IMR-90 (cell line): ENCODE measurements at regions not wholly inside any gene's neighbourhood (a gene's known extent, or its start where the extent isn't known, plus 50 kb on each side); places are given as distances from the start of the nearest gene placed in this dataset.

ENCODE experiments used
- ATAC-seq: fragments of 200-7000 bp; cut with Tn5 transposase; 2 replicates; pipeline ENCODE4 v1.9.1; 2020; ENCODE audit warnings: low read depth, mild to moderate bottlenecking, moderate library complexity
- BruUV-seq: library from RNA; stranded (reverse); fragments of 400-500 nt; replicated peaks from 2 replicates; lab custom pipeline; 2021; lab: Mats Ljungman, UMichigan
- CTCF ChIA-PET: fragments of 300-600 bp; formaldehyde crosslinking; extraction: SDS; loops from one replicate; lab custom pipeline; 2021; ENCODE audit warnings: antibody characterized with exemption; lab: Yijun Ruan, JAX
- POLR2A ChIA-PET: fragments of 300-600 bp; sonication (Branson Sonifier 250); formaldehyde crosslinking; loops from one replicate; lab custom pipeline; 2022; ENCODE audit warnings: antibody characterized with exemption; ENCODE audit not compliant: unreplicated experiment; lab: Charles Lee
- DNase-seq: peaks from one replicate; pipeline ENCODE4 v3.0.0; 2013
- H2AFZ ChIP-seq: replicated peaks from 2 replicates; pipeline ENCODE3; 2013; ENCODE audit warnings: low read length, mild to moderate bottlenecking; ENCODE audit not compliant: poor library complexity
- H2AK5ac ChIP-seq: 2 replicates; pipeline ENCODE4 v1.6.1; 2013; ENCODE audit warnings: low read depth, low read length, inconsistent platforms
- H2AK9ac ChIP-seq: replicated peaks from 2 replicates; pipeline ENCODE3; 2013; ENCODE audit warnings: mild to moderate bottlenecking, low read depth, low read length, moderate library complexity; ENCODE audit not compliant: poor library complexity
- H2BK120ac ChIP-seq: 2 replicates; pipeline ENCODE4 v1.6.1; 2013; ENCODE audit warnings: low read depth, low read length, inconsistent platforms
- H2BK15ac ChIP-seq: 3 replicates; pipeline ENCODE4 v1.6.1; 2013; ENCODE audit warnings: low read depth, low read length, inconsistent platforms
- H2BK20ac ChIP-seq: 2 replicates; pipeline ENCODE4 v1.6.1; 2013; ENCODE audit warnings: low read depth, mild to moderate bottlenecking, inconsistent platforms, low read length, moderate library complexity
- H2BK5ac ChIP-seq: 2 replicates; pipeline ENCODE4 v1.6.1; 2013; ENCODE audit warnings: mild to moderate bottlenecking, low read depth, low read length, inconsistent platforms; ENCODE audit not compliant: poor library complexity, severe bottlenecking
- H3K14ac ChIP-seq: replicated peaks from 2 replicates; pipeline ENCODE4 v1.6.1; 2013; ENCODE audit warnings: low read depth, low read length, inconsistent platforms
- H3K18ac ChIP-seq: 2 replicates; pipeline ENCODE4 v1.6.1; 2013; ENCODE audit warnings: low read depth, low read length, control low read depth
- H3K23ac ChIP-seq: 2 replicates; pipeline ENCODE4 v1.6.1; 2013; ENCODE audit warnings: low read depth, low read length, inconsistent platforms
- H3K27ac ChIP-seq: 2 replicates; pipeline ENCODE4 v1.5.1; 2013; ENCODE audit warnings: mild to moderate bottlenecking, control low read depth, low read length; ENCODE audit not compliant: insufficient read depth
- H3K27me3 ChIP-seq: 2 replicates; pipeline ENCODE4 v1.6.1; 2013; ENCODE audit warnings: low read length; ENCODE audit not compliant: control insufficient read depth, insufficient read depth
- H3K36me3 ChIP-seq: 2 replicates; pipeline ENCODE4 v1.6.1; 2013; ENCODE audit warnings: low read length, mixed read lengths; ENCODE audit not compliant: control insufficient read depth, insufficient read depth
- H3K4ac ChIP-seq: 2 replicates; pipeline ENCODE4 v1.6.1; 2013; ENCODE audit warnings: low read depth, low read length, inconsistent platforms
- H3K4me1 ChIP-seq: 2 replicates; pipeline ENCODE4 v1.6.1; 2013; ENCODE audit warnings: low read length, mixed read lengths; ENCODE audit not compliant: control insufficient read depth, insufficient read depth
- H3K4me2 ChIP-seq: 2 replicates; pipeline ENCODE4 v1.6.1; 2013; ENCODE audit warnings: low read depth, mild to moderate bottlenecking, control low read depth, low read length, moderate library complexity
- H3K4me3 ChIP-seq: 2 replicates; pipeline ENCODE4 v1.5.1; 2013; ENCODE audit warnings: low read depth, mild to moderate bottlenecking, control low read depth, low read length, moderate library complexity; ENCODE audit not compliant: insufficient read depth
- H3K56ac ChIP-seq: 2 replicates; pipeline ENCODE4 v1.6.1; 2013; ENCODE audit warnings: low read length, inconsistent platforms; ENCODE audit not compliant: insufficient read depth; ENCODE audit errors: extremely low read depth
- H3K79me1 ChIP-seq, 2 experiments: 2 replicates each; pipeline ENCODE4 v1.6.1; 2013; ENCODE audit warnings: low read length in 2 of 2, inconsistent platforms in 1 of 2, low read depth in 1 of 2
- H3K9ac ChIP-seq: 2 replicates; pipeline ENCODE4 v1.6.1; 2013; ENCODE audit warnings: low read depth, low read length, control low read depth
- H3K9me1 ChIP-seq: 2 replicates; pipeline ENCODE4 v1.6.1; 2013; ENCODE audit warnings: low read length, inconsistent platforms; ENCODE audit not compliant: insufficient read depth
- H3K9me3 ChIP-seq: 2 replicates; pipeline ENCODE4 v1.6.1; 2013; ENCODE audit warnings: low read length; ENCODE audit not compliant: control insufficient read depth, insufficient read depth
- H4K20me1 ChIP-seq: 2 replicates; pipeline ENCODE4 v1.6.1; 2013; ENCODE audit warnings: low read length, inconsistent platforms; ENCODE audit not compliant: insufficient read depth
- H4K5ac ChIP-seq: 2 replicates; pipeline ENCODE4 v1.6.1; 2013; ENCODE audit warnings: mild to moderate bottlenecking, low read depth, low read length, control low read depth
- H4K8ac ChIP-seq, 2 experiments: 2 replicates each; pipeline ENCODE4 v1.6.1; 2013; ENCODE audit warnings: low read depth in 2 of 2, low read length in 2 of 2, control low read depth in 1 of 2, inconsistent platforms in 1 of 2
- H4K91ac ChIP-seq: 2 replicates; pipeline ENCODE4 v1.6.1; 2013; ENCODE audit warnings: low read depth, low read length, inconsistent platforms; ENCODE audit not compliant: insufficient read depth
- BHLHE40 ChIP-seq: fragments of 150-350 bp; IDR thresholded peaks from 2 replicates; pipeline ENCODE4 v1.6.1; 2016; ENCODE audit warnings: mild to moderate bottlenecking, low read depth, low read length
- CEBPB ChIP-seq: IDR thresholded peaks from 2 replicates; pipeline ENCODE4 v1.6.1; 2012; ENCODE audit warnings: low read depth, low read length, improper control_type of control experiment
- CHD1 ChIP-seq: IDR thresholded peaks from 2 replicates; pipeline ENCODE4 v1.6.1; 2012; ENCODE audit warnings: low read depth, low read length, improper control_type of control experiment
- CTCF ChIP-seq: conservative IDR thresholded peaks from 2 replicates; pipeline ENCODE4 v1.5.1; 2012; ENCODE audit warnings: mild to moderate bottlenecking, low read depth, low read length, improper control_type of control experiment
- ELK1 ChIP-seq: fragments of 150-350 bp; IDR thresholded peaks from 2 replicates; pipeline ENCODE4 v1.6.1; 2016; ENCODE audit warnings: low read depth, mild to moderate bottlenecking, low read length, moderate library complexity, borderline replicate concordance
- FOS ChIP-seq: fragments of 150-350 bp; IDR thresholded peaks from 2 replicates; pipeline ENCODE4 v1.6.1; 2016; ENCODE audit warnings: low read depth, low read length
- MAFK ChIP-seq: IDR thresholded peaks from 2 replicates; pipeline ENCODE4 v1.6.1; 2012; ENCODE audit warnings: low read depth, low read length, improper control_type of control experiment
- MAZ ChIP-seq: IDR thresholded peaks from 2 replicates; pipeline ENCODE4 v1.6.1; 2012; ENCODE audit warnings: low read depth, mild to moderate bottlenecking, low read length, improper control_type of control experiment, moderate library complexity, borderline replicate concordance
- MXI1 ChIP-seq: IDR thresholded peaks from 2 replicates; pipeline ENCODE4 v1.6.1; 2012; ENCODE audit warnings: low read depth, mild to moderate bottlenecking, low read length, moderate library complexity, borderline replicate concordance
- NFE2L2 ChIP-seq: fragments of 150-350 bp; IDR thresholded peaks from 2 replicates; pipeline ENCODE4 v1.6.1; 2016; ENCODE audit warnings: low read depth, mild to moderate bottlenecking, low read length
- POLR2A ChIP-seq: IDR thresholded peaks from 2 replicates; pipeline ENCODE4 v1.6.1; 2012; ENCODE audit warnings: mild to moderate bottlenecking, low read depth, low read length
- RAD21 ChIP-seq: IDR thresholded peaks from 2 replicates; pipeline ENCODE4 v1.6.1; 2012; ENCODE audit warnings: low read length, improper control_type of control experiment
- RCOR1 ChIP-seq: IDR thresholded peaks from 2 replicates; pipeline ENCODE4 v1.6.1; 2012; ENCODE audit warnings: mild to moderate bottlenecking, low read length, improper control_type of control experiment; ENCODE audit not compliant: insufficient replicate concordance
- RFX5 ChIP-seq: IDR thresholded peaks from 2 replicates; pipeline ENCODE4 v1.8.0; 2012; ENCODE audit warnings: low read depth, mild to moderate bottlenecking, low read length, moderate library complexity
- SMC3 ChIP-seq: fragments of 150-350 bp; IDR thresholded peaks from 2 replicates; pipeline ENCODE4 v1.6.1; 2016; ENCODE audit warnings: low read depth, mild to moderate bottlenecking, antibody characterized with exemption, low read length, moderate library complexity
- USF2 ChIP-seq: fragments of 150-350 bp; IDR thresholded peaks from 2 replicates; pipeline ENCODE4 v1.6.1; 2017; ENCODE audit warnings: mild to moderate bottlenecking, antibody characterized with exemption, low read length, low read depth
- WGBS, 2 experiments: methylation state at CpG; one replicate each; pipeline versions ENCODE4 v1.1.5 to v1.1.7; 2013; ENCODE audit warnings: missing lambda C conversion rate in 2 of 2; ENCODE audit not compliant: insufficient read length in 1 of 2; ENCODE audit errors: extremely low coverage in 2 of 2; 5-methylcytosine and 5-hydroxymethylcytosine counted together
- dilution Hi-C: fragments of 300-500 bp; cut with HindIII; formaldehyde crosslinking; loops from one replicate; pipeline ENCODE4 v1.14.3; 2018; ENCODE audit warnings: low sequenced_read_pairs; ENCODE audit not compliant: unreplicated experiment
- in situ Hi-C: fragments of 300-500 bp; cut with MboI; formaldehyde crosslinking; loops from 3 replicates; pipeline ENCODE4 v1.14.3; 2019; ENCODE audit warnings: low sequenced_read_pairs, inconsistent platforms, mixed read lengths
- intact Hi-C: fragments of 100-400 bp; cut with micrococcal nuclease; formaldehyde crosslinking; loops from 2 replicates; pipeline ENCODE4 v1.10.0; 2022

GRCh38 chr13:77443511-77443910 is 92.0 kb upstream of the SCEL start:
- Histone ChIP-seq H2BK20ac (no peak overlapping the region), H3K36me3 (no peaks in the 10 kb centered on the region), H3K79me1 (no peaks in the 10 kb centered on the region), H3K9me1 (no peaks in the 10 kb centered on the region), H3K27ac (no peak overlapping the region), H3K9me3 (no peaks in the 10 kb centered on the region), H3K27me3 (no peaks in the 10 kb centered on the region; the same call in 1 of the 2 replicates), H3K4me1 (no peaks in the 10 kb centered on the region), H3K56ac (no peak overlapping the region), H3K18ac (no peak overlapping the region), H4K8ac (no peak overlapping the region), H2AFZ (no peak overlapping the region), H2BK15ac (no peak overlapping the region), H2AK5ac (no peak overlapping the region), H3K4me3 (no peak overlapping the region), H3K9ac (no peak overlapping the region), H2AK9ac (no peak overlapping the region), H3K23ac (no peak overlapping the region), H3K14ac (no peak overlapping the region), H4K20me1 (no peaks in the 10 kb centered on the region), H3K4me2 (no peak overlapping the region), H2BK120ac (no peak overlapping the region), H2BK5ac (no peak overlapping the region), H4K5ac (no peak overlapping the region), H4K91ac (no peak overlapping the region), H3K4ac (no peak overlapping the region)
- ATAC-seq = no peak
- no TSS peak for BruUV-seq
- CTCF ChIA-PET = interaction anchor here (0.6 kb wide), 1 partner anchor 990 kb away, joined by 6 read pairs; no protein-coding TSS in a partner anchor
- DNase-seq = no peak
- TF ChIP-seq CEBPB (no peak), SMC3 (no peak), POLR2A (no peak), NFE2L2 (no peak), USF2 (no peak), RCOR1 (no peak), CHD1 (no peak), MXI1 (no peak), MAFK (no peak), RAD21 (no peak), FOS (no peak), CTCF (no peak), BHLHE40 (no peak), RFX5 (no peak), MAZ (no peak), ELK1 (no peak)
- POLR2A ChIA-PET = no interaction called here
- WGBS, 2 experiments = no CpG with 5 or more reads among the region's 1 CpG
- intact Hi-C loops (no loop called here), in situ Hi-C loops (no loop called here), dilution Hi-C loops (no loop called here)
